ENCODE measurements at regions not wholly inside any gene's neighbourhood (a gene's known extent, or its start where the extent isn't known, plus 50 kb on each side); places are given as distances from the start of the nearest gene placed in this dataset.

DNA sequence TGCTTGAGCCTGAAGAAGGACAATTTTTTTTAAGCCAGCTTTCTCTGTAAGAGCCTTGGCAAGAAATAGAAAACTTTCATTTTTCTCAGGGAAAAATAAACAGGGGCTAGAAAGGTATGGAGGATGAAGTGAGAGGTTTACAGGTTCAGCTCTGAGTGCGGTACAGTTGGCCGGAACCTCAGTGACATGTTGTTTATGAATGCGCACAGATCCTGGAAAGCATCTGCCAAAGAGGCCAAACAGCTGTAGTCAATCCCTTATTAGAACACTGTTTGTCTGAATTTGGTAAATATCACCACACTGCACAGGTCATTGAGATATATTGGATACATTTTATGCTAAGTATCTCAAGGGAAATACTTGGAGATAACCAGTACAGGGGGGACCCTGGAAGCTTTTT, 561.8 kb upstream of the MDFIC2 start:
- TF ChIP-seq, protein P1, sequence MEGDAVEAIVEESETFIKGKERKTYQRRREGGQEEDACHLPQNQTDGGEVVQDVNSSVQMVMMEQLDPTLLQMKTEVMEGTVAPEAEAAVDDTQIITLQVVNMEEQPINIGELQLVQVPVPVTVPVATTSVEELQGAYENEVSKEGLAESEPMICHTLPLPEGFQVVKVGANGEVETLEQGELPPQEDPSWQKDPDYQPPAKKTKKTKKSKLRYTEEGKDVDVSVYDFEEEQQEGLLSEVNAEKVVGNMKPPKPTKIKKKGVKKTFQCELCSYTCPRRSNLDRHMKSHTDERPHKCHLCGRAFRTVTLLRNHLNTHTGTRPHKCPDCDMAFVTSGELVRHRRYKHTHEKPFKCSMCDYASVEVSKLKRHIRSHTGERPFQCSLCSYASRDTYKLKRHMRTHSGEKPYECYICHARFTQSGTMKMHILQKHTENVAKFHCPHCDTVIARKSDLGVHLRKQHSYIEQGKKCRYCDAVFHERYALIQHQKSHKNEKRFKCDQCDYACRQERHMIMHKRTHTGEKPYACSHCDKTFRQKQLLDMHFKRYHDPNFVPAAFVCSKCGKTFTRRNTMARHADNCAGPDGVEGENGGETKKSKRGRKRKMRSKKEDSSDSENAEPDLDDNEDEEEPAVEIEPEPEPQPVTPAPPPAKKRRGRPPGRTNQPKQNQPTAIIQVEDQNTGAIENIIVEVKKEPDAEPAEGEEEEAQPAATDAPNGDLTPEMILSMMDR (conservative IDR thresholded peaks at IDR 0.05) = no peak
- TF ChIP-seq ZFX (IDR thresholded peaks at IDR 0.05) = no peak
- H3K27ac ChIP-seq = no peak overlapping the region

DNA sequence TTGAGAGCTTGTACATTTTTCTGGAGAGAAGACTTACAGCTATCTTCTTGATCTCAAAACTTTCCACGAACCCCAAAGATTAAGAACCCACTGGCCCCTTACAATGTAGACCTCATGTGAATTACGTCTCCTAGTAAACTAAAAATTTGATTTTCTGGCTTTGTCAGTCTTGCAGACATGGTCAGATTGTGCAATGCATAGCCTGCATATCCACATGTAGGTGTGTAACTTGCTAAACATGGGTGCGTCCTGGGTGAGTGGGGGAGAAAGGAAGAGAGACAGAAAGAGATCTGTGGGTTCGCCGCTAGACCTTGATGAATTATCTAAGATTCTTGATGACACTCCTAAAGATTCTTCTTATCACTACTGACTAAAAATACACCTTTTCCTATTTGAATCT, 561.2 kb upstream of the MDFIC2 start:
- TF ChIP-seq, protein P1 (conservative IDR thresholded peaks at IDR 0.05) = no peak
- TF ChIP-seq ZFX (IDR thresholded peaks at IDR 0.05) = no peak
- no peak overlapping the region for H3K27ac ChIP-seq

DNA sequence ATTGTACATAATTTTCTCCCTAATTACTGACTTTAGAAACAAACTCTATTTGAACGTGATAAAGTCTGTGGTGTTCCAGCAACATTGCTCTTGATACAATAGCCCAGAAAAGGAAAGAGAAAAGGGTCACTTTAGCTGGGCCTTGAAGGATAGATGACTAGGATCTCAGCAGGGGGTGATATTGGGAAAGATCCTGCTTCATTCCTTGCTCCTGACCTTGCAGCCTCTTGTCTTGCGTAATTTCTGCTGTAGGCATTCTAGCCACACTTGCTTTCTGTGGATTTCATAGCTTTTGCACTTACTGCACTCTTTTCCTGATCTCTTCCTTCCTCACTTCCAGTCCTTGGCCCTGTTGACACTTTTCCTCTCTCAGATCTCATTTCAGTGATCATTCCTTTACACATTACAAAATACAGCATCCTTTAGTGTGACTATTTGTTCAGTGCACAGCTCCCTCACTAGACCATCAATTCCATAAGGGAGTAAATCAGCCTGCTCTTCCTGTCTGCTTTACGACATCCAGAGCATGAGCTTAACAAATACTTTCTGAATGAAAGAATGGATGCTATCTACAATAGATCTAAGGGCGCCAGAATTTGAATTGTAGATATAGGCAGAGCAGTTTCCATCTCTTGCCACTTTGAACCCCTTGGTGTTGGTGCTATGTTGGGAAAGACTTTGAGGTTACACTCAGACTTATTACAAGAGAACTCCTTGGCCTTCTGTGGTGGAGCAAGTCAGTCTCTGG, 559.6 kb upstream of the MDFIC2 start:
- TF ChIP-seq, protein P1 (conservative IDR thresholded peaks at IDR 0.05) = no peak
- TF ChIP-seq ZFX (IDR thresholded peaks at IDR 0.05) = no peak
- no peak overlapping the region for H3K27ac ChIP-seq

DNA sequence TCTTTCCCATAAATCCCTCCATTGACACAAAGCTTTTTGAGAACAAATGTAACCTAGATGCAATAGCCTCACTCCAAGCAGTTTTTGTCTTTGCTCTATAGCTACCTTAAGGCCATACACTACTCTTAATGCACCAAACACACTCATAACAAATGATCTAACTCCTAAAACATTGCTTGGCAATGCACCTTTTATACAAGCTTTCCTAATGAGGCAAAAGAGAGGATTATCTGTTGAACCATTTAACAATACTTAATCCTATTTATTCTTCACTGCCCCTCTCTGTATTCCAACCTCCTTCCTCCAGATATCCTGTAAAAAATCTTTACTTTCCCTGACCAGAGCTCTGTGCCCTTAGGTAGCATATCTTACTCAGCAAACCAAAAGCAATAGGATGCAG, 558.1 kb upstream of the MDFIC2 start:
- H3K27ac ChIP-seq = no peak overlapping the region
- no peak for TF ChIP-seq ZFX (IDR thresholded peaks at IDR 0.05)

DNA sequence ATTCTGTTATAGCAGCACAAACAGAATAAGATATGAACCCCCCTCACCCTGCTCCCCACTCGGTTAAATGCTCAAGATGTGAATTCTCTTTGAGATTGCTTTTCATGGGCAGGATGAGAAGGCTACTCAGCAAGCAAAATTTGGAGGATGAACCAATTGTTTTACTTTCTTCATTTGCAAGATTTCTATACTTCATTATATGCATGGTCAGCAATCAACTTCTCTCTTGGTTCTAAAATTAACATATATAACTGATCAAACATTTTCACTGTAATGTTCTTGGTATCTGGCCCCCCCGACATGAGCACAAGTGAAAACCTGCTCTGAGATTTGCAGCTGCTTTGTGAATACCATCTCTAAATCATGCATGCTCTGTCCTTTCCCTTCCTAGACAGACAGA, 556.1 kb upstream of the MDFIC2 start:
- TF ChIP-seq ZFX (IDR thresholded peaks at IDR 0.05) = no peak
- TF ChIP-seq, protein P1 (conservative IDR thresholded peaks at IDR 0.05) = no peak
- no peak overlapping the region for H3K27ac ChIP-seq

DNA sequence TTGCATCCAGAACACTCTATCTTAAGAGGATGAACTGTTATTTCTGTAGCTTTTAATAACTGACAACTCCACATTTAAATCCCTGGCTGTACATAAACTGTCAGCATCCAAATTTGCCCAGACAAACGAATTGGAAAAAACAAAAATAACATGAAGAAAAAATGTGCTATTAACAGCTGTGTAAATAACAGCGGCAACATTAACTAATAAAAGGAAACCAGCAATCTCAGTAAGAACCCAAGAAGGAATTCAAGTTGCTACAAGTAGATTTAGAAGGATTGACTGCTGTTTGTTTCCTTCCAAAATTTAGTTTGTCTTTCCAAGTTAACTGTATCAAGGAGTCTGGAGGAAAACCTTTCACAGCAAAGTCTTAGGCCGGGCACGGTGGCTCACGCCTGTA, 550.6 kb upstream of the MDFIC2 start:
- TF ChIP-seq, protein P1 (conservative IDR thresholded peaks at IDR 0.05) = no peak
- no peak for TF ChIP-seq ZFX (IDR thresholded peaks at IDR 0.05)
- H3K27ac ChIP-seq = no peak overlapping the region

DNA sequence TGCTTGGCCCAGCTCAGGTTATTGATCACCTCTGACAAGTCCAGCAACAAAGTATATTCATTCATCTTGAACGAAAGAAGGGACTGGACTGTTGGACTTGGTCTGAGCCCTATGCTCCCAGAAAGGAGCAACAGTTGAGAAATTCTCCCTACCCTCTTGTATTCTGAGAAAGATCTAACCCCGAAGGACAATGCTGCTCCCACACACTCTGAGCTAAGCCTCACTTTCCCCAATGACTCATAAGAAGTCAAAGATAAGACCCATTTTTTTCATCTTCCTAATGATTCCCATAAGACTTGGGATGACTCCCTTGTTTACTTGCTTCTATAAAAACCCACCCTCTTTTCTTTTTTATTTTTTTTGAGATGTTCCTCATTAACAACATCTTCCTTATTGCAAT, 549.4 kb upstream of the MDFIC2 start:
- TF ChIP-seq ZFX (IDR thresholded peaks at IDR 0.05) = no peak
- TF ChIP-seq, protein P1 (conservative IDR thresholded peaks at IDR 0.05) = no peak
- H3K27ac ChIP-seq = no peak overlapping the region

DNA sequence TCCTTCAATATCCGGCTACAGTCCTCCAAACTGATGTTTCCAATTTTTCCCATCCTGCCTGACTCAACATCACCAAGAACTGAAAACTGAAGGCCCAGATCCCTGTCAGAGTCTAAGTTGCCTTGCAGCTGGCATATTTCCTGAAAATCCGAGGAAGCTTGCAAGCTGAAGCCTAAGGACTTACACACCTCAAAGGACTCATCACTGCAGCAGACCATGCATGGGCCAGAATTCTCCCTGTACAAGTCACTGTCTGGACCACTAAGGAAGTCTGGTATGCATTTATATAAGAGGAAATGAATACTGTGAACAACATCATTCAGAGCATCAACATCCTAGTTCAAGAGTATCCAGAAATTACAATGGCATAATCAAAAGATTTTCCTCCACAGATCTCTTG, 548.8 kb upstream of the MDFIC2 start:
- no peak for TF ChIP-seq ZFX (IDR thresholded peaks at IDR 0.05)
- TF ChIP-seq, protein P1 (conservative IDR thresholded peaks at IDR 0.05) = no peak
- H3K27ac ChIP-seq = no peak overlapping the region

Data from C4-2B (cell line).